Liver (tissue), 8 donors: ENCODE measurements at regions not wholly inside any gene's neighbourhood (a gene's known extent, or its start where the extent isn't known, plus 50 kb on each side); places are given as distances from the start of the nearest gene placed in this dataset.

Source experiments
- DNase-seq: peaks from one replicate; pipeline ENCODE4 v3.0.0-alpha.2; 2017; ENCODE audit warnings: low spot score
- H3K27ac ChIP-seq, 2 donors: one replicate each; pipeline ENCODE4 v1.7.0; 2013; ENCODE audit warnings: inconsistent platforms in 2 of 2, low read length in 2 of 2, control low read depth in 1 of 2, low read depth in 1 of 2, mild to moderate bottlenecking in 1 of 2
- H3K27me3 ChIP-seq, 4 donors: one replicate each; pipeline versions ENCODE4 v1.6.1 to v1.7.0; 2013; ENCODE audit warnings: low read length in 3 of 4, inconsistent platforms in 1 of 4, mild to moderate bottlenecking in 1 of 4, moderate library complexity in 1 of 4; ENCODE audit not compliant: control insufficient read depth in 4 of 4, insufficient read depth in 4 of 4
- H3K36me3 ChIP-seq, 4 donors: one replicate each; pipeline versions ENCODE4 v1.6.1 to v1.7.0; 2013; ENCODE audit warnings: low read length in 3 of 4, mild to moderate bottlenecking in 3 of 4, low read depth in 1 of 4, moderate library complexity in 1 of 4; ENCODE audit not compliant: control insufficient read depth in 4 of 4, insufficient read depth in 3 of 4
- H3K4me1 ChIP-seq, 4 donors: one replicate each; pipeline versions ENCODE4 v1.6.1 to v1.7.0; 2013; ENCODE audit warnings: low read length in 3 of 4, mild to moderate bottlenecking in 3 of 4, moderate library complexity in 1 of 4; ENCODE audit not compliant: control insufficient read depth in 4 of 4, insufficient read depth in 4 of 4
- H3K4me3 ChIP-seq, 3 donors: one replicate each; pipeline versions ENCODE4 v1.6.1 to v1.7.0; 2013; ENCODE audit warnings: low read length in 3 of 3, control low read depth in 1 of 3, low read depth in 1 of 3, mild to moderate bottlenecking in 1 of 3
- H3K9ac ChIP-seq, 2 donors: one replicate each; pipeline ENCODE4 v1.7.0; 2013; ENCODE audit warnings: low read length in 2 of 2, mild to moderate bottlenecking in 2 of 2, moderate library complexity in 2 of 2, control low read depth in 1 of 2, low read depth in 1 of 2
- H3K9me3 ChIP-seq, 4 donors: one replicate each; pipeline versions ENCODE4 v1.6.1 to v1.7.0; 2013; ENCODE audit warnings: low read length in 3 of 4; ENCODE audit not compliant: control insufficient read depth in 4 of 4
- ATF3 ChIP-seq: IDR thresholded peaks from 2 replicates; pipeline ENCODE4 v1.6.1; 2016; ENCODE audit warnings: antibody characterized with exemption
- CTCF ChIP-seq: fragments of 150-350 bp; IDR thresholded peaks from 2 replicates; pipeline ENCODE4 v1.5.1; 2017; ENCODE audit warnings: improper control_type of control experiment, low read depth, low read length; ENCODE audit not compliant: missing input control
- EGR1 ChIP-seq, 2 donors: IDR thresholded peaks; 2 replicates each; pipeline ENCODE4 v1.6.1; 2016 to 2018; ENCODE audit warnings: antibody characterized with exemption in 2 of 2, low read depth in 2 of 2
- FOXA1 ChIP-seq: IDR thresholded peaks from 2 replicates; pipeline ENCODE4 v1.6.1; 2016; ENCODE audit warnings: antibody characterized with exemption
- FOXA2 ChIP-seq: IDR thresholded peaks from 2 replicates; pipeline ENCODE4 v1.6.1; 2016; ENCODE audit warnings: antibody characterized with exemption
- GABPA ChIP-seq, 2 donors: IDR thresholded peaks in 1 of 2; conservative IDR thresholded peaks in 1 of 2; 2 replicates each; pipeline ENCODE4 v1.6.1; 2016; ENCODE audit warnings: antibody characterized with exemption in 2 of 2, mild to moderate bottlenecking in 1 of 2, moderate library complexity in 1 of 2
- HNF4A ChIP-seq, 2 donors: conservative IDR thresholded peaks; 2 replicates each; pipeline ENCODE4 v1.6.1; 2016; ENCODE audit warnings: antibody characterized with exemption in 2 of 2, mild to moderate bottlenecking in 2 of 2
- JUND ChIP-seq, 2 donors: IDR thresholded peaks; 2 replicates each; pipeline ENCODE4 v1.6.1; 2016; ENCODE audit warnings: antibody characterized with exemption in 2 of 2
- MAX ChIP-seq: IDR thresholded peaks from 2 replicates; pipeline ENCODE4 v1.6.1; 2016; ENCODE audit warnings: antibody characterized with exemption
- RAD21 ChIP-seq, 2 donors: IDR thresholded peaks; 2 replicates each; pipeline ENCODE4 v1.6.1; 2016; ENCODE audit warnings: antibody characterized with exemption in 2 of 2, mild to moderate bottlenecking in 2 of 2
- REST ChIP-seq: IDR thresholded peaks from 2 replicates; pipeline ENCODE4 v1.6.1; 2016; ENCODE audit warnings: antibody characterized with exemption, mild to moderate bottlenecking
- RXRA ChIP-seq, 2 donors: IDR thresholded peaks; 2 replicates each; pipeline ENCODE4 v1.6.1; 2017 to 2018; ENCODE audit warnings: antibody characterized with exemption in 2 of 2, mild to moderate bottlenecking in 1 of 2
- SP1 ChIP-seq: IDR thresholded peaks from 2 replicates; pipeline ENCODE4 v1.6.1; 2018; ENCODE audit warnings: antibody characterized with exemption, mild to moderate bottlenecking
- TAF1 ChIP-seq: conservative IDR thresholded peaks from 2 replicates; pipeline ENCODE4 v1.6.1; 2016; ENCODE audit warnings: antibody characterized with exemption, mild to moderate bottlenecking
- ZBTB33 ChIP-seq: IDR thresholded peaks from 2 replicates; pipeline ENCODE4 v1.6.1; 2016; ENCODE audit warnings: antibody characterized with exemption
- WGBS: extraction: QIAGEN DNeasy Blood & Tissue Kit; methylation state at CpG from one replicate; pipeline ENCODE4 v1.1.7; 2013; 5-methylcytosine and 5-hydroxymethylcytosine counted together
- donor health status: healthy.
- donor health status: healthy.
- donor health status: healthy.
- donor health status: healthy.
- donor health status: healthy.

- Histone ChIP-seq H3K27ac (no peak overlapping the region), H3K4me3 (no peak overlapping the region)
- 96% methylated on average over 1 of the region's 1 CpG for WGBS
Observed at GRCh38 chr6:142635130-142635529, 309.8 kb downstream of the HIVEP2 start.

GRCh38 chr6:142637624-142638351 lies 307.2 kb downstream of the HIVEP2 start:
- Histone ChIP-seq H3K36me3 (no peaks in the 10 kb centered on the region), H3K9me3 (no peaks in the 10 kb centered on the region), H3K27me3 (no peaks in the 10 kb centered on the region), H3K4me3 (no peak overlapping the region), H3K27ac (no peak overlapping the region), H3K9ac (no peak overlapping the region), H3K4me1 (no peaks in the 10 kb centered on the region)
- no peak for TF ChIP-seq HNF4A (conservative IDR thresholded peaks at IDR 0.05)
- no peak for TF ChIP-seq FOXA2
- TF ChIP-seq RAD21 (IDR thresholded peaks at IDR 0.05), result no peak
- no peak for TF ChIP-seq FOXA1
- no peak for TF ChIP-seq ZBTB33
- no peak for TF ChIP-seq MAX
- TF ChIP-seq TAF1, result no peak
- TF ChIP-seq SP1, result no peak
- TF ChIP-seq CTCF, result no peak
- no peak for TF ChIP-seq REST
- TF ChIP-seq GABPA (IDR thresholded peaks at IDR 0.05 in 1 of 2, conservative IDR thresholded peaks at IDR 0.05 in 1 of 2), result no peak
- no peak for TF ChIP-seq RXRA (IDR thresholded peaks at IDR 0.05)
- no peak for TF ChIP-seq EGR1 (IDR thresholded peaks at IDR 0.05; ENCODE audit: low read depth in 2 of 2)
- no peak for TF ChIP-seq ATF3
- TF ChIP-seq JUND (IDR thresholded peaks at IDR 0.05), result no peak
- 92% methylated on average over 10 of the region's 10 CpGs for WGBS
- no peak for DNase-seq

More at GRCh38 chr6:142635130-142635529, 309.8 kb downstream of the HIVEP2 start:
- Histone ChIP-seq H3K36me3 (no peaks in the 10 kb centered on the region), H3K9ac (no peak overlapping the region), H3K27me3 (no peaks in the 10 kb centered on the region), H3K9me3 (no peaks in the 10 kb centered on the region), H3K4me1 (no peaks in the 10 kb centered on the region)
- DNase-seq, result no peak
- TF ChIP-seq HNF4A (conservative IDR thresholded peaks at IDR 0.05) (peak in 1 of 2 donors; percentile 13), JUND (IDR thresholded peaks at IDR 0.05) (no peak)
